ENCODE measurements at regions not wholly inside any gene's neighbourhood (a gene's known extent, or its start where the extent isn't known, plus 50 kb on each side); places are given as distances from the start of the nearest gene placed in this dataset.

- Histone ChIP-seq H2AFZ (no peak overlapping the region), H3K4me1 (ENCODE audit: insufficient read depth) (no peaks in the 10 kb centered on the region), H3K36me3 (ENCODE audit: insufficient read depth) (no peaks in the 10 kb centered on the region), H3K4me3 (no peak overlapping the region), H3K9me2 (ENCODE audit: insufficient read depth) (no peaks in the 10 kb centered on the region), H3F3A (replicated peaks; ENCODE audit: low read depth) (no peaks in the 10 kb centered on the region), H3K27ac (ENCODE audit: low read depth) (no peak overlapping the region), H3K79me2 (replicated peaks; ENCODE audit: insufficient read depth) (no peaks in the 10 kb centered on the region), H3K4me2 (no peak overlapping the region), H3K27me3 (ENCODE audit: insufficient read depth) (no peaks in the 10 kb centered on the region), H4K20me1 (replicated peaks; ENCODE audit: insufficient read depth) (no peaks in the 10 kb centered on the region)
- TF ChIP-seq JUNB (IDR thresholded peaks at IDR 0.05; ENCODE audit: unreplicated experiment), result no peak
- TF ChIP-seq POLR2AphosphoS5 (IDR thresholded peaks at IDR 0.05; ENCODE audit: low read depth), result no peak
- no peak for TF ChIP-seq EZH2phosphoT487 (IDR thresholded peaks at IDR 0.05; ENCODE audit: unreplicated experiment)
- TF ChIP-seq NANOG (IDR thresholded peaks at IDR 0.05; ENCODE audit: borderline replicate concordance), result no peak
- TF ChIP-seq ZNF114 (CRISPR knock-in tag; IDR thresholded peaks at IDR 0.05), result no peak
- TF ChIP-seq CTCF (conservative IDR thresholded peaks at IDR 0.05; ENCODE audit: low read depth in 2 of 2), result no peak
- TF ChIP-seq EZH2 (IDR thresholded peaks at IDR 0.05; ENCODE audit: low read depth, unreplicated experiment), result no peak
- no peak for TF ChIP-seq ETS1 (IDR thresholded peaks at IDR 0.05)
- no peak for TF ChIP-seq CREB1 (CRISPR knock-in tag; IDR thresholded peaks at IDR 0.05; ENCODE audit: low read depth)
- no peak for TF ChIP-seq STAT1 (IDR thresholded peaks at IDR 0.05; ENCODE audit: unreplicated experiment)
- no peak for TF ChIP-seq ZNF462 (CRISPR knock-in tag; IDR thresholded peaks at IDR 0.05)
- no peak for TF ChIP-seq REST (IDR thresholded peaks at IDR 0.05; ENCODE audit: unreplicated experiment)
- TF ChIP-seq ZNF331 (CRISPR knock-in tag; IDR thresholded peaks at IDR 0.05; ENCODE audit: low read depth), result no peak
- peaks cover 4% of the 10 kb centered on the region; the same call in 1 of the 3 replicates for H3K9me3 Mint-ChIP-seq
- no peak overlapping the region for H3K4me3 Mint-ChIP-seq
- ATAC-seq (no peak), DNase-seq (ENCODE audit: low spot score) (no peak)
- H3K27me3 Mint-ChIP-seq (ENCODE audit: insufficient read depth, low read depth, poor library complexity), result peaks cover 7% of the 10 kb centered on the region
- H3K27ac Mint-ChIP-seq, result no peak overlapping the region
- no peaks in the 10 kb centered on the region for H3K36me3 Mint-ChIP-seq (ENCODE audit: low read depth)
- peaks cover 7% of the 10 kb centered on the region for H3K4me1 Mint-ChIP-seq
Observed at GRCh38 chr22:49332691-49333090, 495.0 kb downstream of the BRD1 start.

Measured in GM23338 (cell line).